GM23338 (cell line): ENCODE measurements at regions not wholly inside any gene's neighbourhood (a gene's known extent, or its start where the extent isn't known, plus 50 kb on each side); places are given as distances from the start of the nearest gene placed in this dataset.

ENCODE experiments used
- ATAC-seq: fragments of 200-7000 bp; cut with Tn5 transposase; 3 replicates; pipeline ENCODE4 v1.9.1; 2020
- DNase-seq: peaks from one replicate; pipeline ENCODE4 v3.0.0-alpha.2; 2015; ENCODE audit warnings: low spot score
- H2AFZ ChIP-seq: fragments of 200-600 bp; sonication (generic); 2 replicates; pipeline ENCODE4 v1.8.0; 2016; ENCODE audit warnings: antibody characterized with exemption, mild to moderate bottlenecking, moderate library complexity
- H3F3A ChIP-seq: fragments of 200-600 bp; sonication (generic); replicated peaks from 2 replicates; pipeline ENCODE4 v1.8.0; 2017; ENCODE audit warnings: antibody characterized with exemption, mixed run types, low read depth
- H3K27ac ChIP-seq: fragments of 200-600 bp; sonication (generic); 2 replicates; pipeline ENCODE4 v1.6.1; 2016; ENCODE audit warnings: low read depth
- H3K27me3 ChIP-seq: fragments of 200-600 bp; sonication (generic); 2 replicates; pipeline ENCODE4 v1.8.0; 2016; ENCODE audit warnings: mild to moderate bottlenecking, mixed run types, moderate library complexity; ENCODE audit not compliant: insufficient read depth
- H3K36me3 ChIP-seq: fragments of 200-600 bp; sonication (generic); 2 replicates; pipeline ENCODE4 v1.8.0; 2016; ENCODE audit warnings: mild to moderate bottlenecking; ENCODE audit not compliant: insufficient read depth
- H3K4me1 ChIP-seq: fragments of 200-600 bp; sonication (generic); 2 replicates; pipeline ENCODE4 v1.8.0; 2016; ENCODE audit warnings: mild to moderate bottlenecking, moderate library complexity; ENCODE audit not compliant: insufficient read depth
- H3K4me2 ChIP-seq: fragments of 200-600 bp; sonication (generic); 2 replicates; pipeline ENCODE4 v1.7.1; 2017; ENCODE audit warnings: mixed run types
- H3K4me3 ChIP-seq: fragments of 200-600 bp; sonication (generic); 2 replicates; pipeline ENCODE4 v1.6.1; 2016; ENCODE audit warnings: mixed run types
- H3K79me2 ChIP-seq: fragments of 200-600 bp; sonication (generic); replicated peaks from 2 replicates; pipeline ENCODE4 v1.8.0; 2017; ENCODE audit warnings: mild to moderate bottlenecking; ENCODE audit not compliant: insufficient read depth
- H3K9me2 ChIP-seq: fragments of 200-600 bp; sonication (generic); 2 replicates; pipeline ENCODE4 v1.8.0; 2017; ENCODE audit not compliant: insufficient read depth
- H4K20me1 ChIP-seq: fragments of 200-600 bp; sonication (generic); replicated peaks from 2 replicates; pipeline ENCODE4 v1.8.0; 2017; ENCODE audit warnings: mild to moderate bottlenecking; ENCODE audit not compliant: insufficient read depth
- H3K27ac Mint-ChIP-seq: 2 replicates; pipeline ENCODE4 v1.8.0; 2020; ENCODE audit warnings: inconsistent platforms, mild to moderate bottlenecking, moderate library complexity, mixed read lengths
- H3K27me3 Mint-ChIP-seq: 3 replicates; pipeline ENCODE4 v1.8.0; 2022; ENCODE audit warnings: low read depth, mild to moderate bottlenecking, moderate library complexity, mixed read lengths, inconsistent platforms; ENCODE audit not compliant: insufficient read depth, poor library complexity
- H3K36me3 Mint-ChIP-seq: 3 replicates; pipeline ENCODE4 v1.8.0; 2021; ENCODE audit warnings: low read depth, mild to moderate bottlenecking, inconsistent platforms, moderate library complexity, mixed read lengths
- H3K4me1 Mint-ChIP-seq: 3 replicates; pipeline ENCODE4 v1.8.0; 2020; ENCODE audit warnings: mild to moderate bottlenecking, inconsistent platforms, mixed read lengths
- H3K4me3 Mint-ChIP-seq: 3 replicates; pipeline ENCODE4 v1.8.0; 2021; ENCODE audit warnings: moderate library complexity, mild to moderate bottlenecking, inconsistent platforms, mixed read lengths
- H3K9me3 Mint-ChIP-seq: 3 replicates; pipeline ENCODE4 v1.8.0; 2020; ENCODE audit warnings: moderate library complexity, mild to moderate bottlenecking, inconsistent platforms, mixed read lengths
- EZH2 ChIP-seq: fragments of 200-600 bp; sonication (generic); IDR thresholded peaks from one replicate; pipeline ENCODE4 v1.8.0; 2017; ENCODE audit warnings: antibody characterized with exemption, mild to moderate bottlenecking, low read depth; ENCODE audit not compliant: unreplicated experiment
- EZH2phosphoT487 ChIP-seq: fragments of 200-600 bp; sonication (generic); IDR thresholded peaks from one replicate; pipeline ENCODE4 v1.8.1; 2018; ENCODE audit warnings: antibody characterized with exemption; ENCODE audit not compliant: unreplicated experiment
- JUNB ChIP-seq: IDR thresholded peaks from one replicate; pipeline ENCODE4 v1.6.1; 2016; ENCODE audit warnings: antibody characterized with exemption; ENCODE audit not compliant: unreplicated experiment
- NANOG ChIP-seq: IDR thresholded peaks from 2 replicates; pipeline ENCODE4 v1.6.1; 2016; ENCODE audit warnings: antibody characterized with exemption, borderline replicate concordance
- POLR2AphosphoS5 ChIP-seq: IDR thresholded peaks from 2 replicates; pipeline ENCODE4 v1.6.1; 2016; ENCODE audit warnings: antibody characterized with exemption, low read depth
- STAT1 ChIP-seq: IDR thresholded peaks from one replicate; pipeline ENCODE4 v1.6.1; 2016; ENCODE audit warnings: antibody characterized with exemption; ENCODE audit not compliant: unreplicated experiment
- ZNF114 ChIP-seq: fragments of 250-450 bp; sonication (Bioruptor Pico); IDR thresholded peaks from 2 replicates; pipeline ENCODE4 v1.5.0; 2020; ENCODE audit warnings: mild to moderate bottlenecking, moderate library complexity
- ZNF331 ChIP-seq: fragments of 250-450 bp; sonication (Bioruptor Pico); IDR thresholded peaks from 2 replicates; pipeline ENCODE4 v1.5.0; 2020; ENCODE audit warnings: low read depth, mild to moderate bottlenecking, moderate library complexity
- TF ChIP-seq, protein P1 (sequence below): IDR thresholded peaks from 2 replicates; pipeline ENCODE4 v1.6.1; 2016; ENCODE audit warnings: antibody characterized with exemption
- TF ChIP-seq, protein P2 (sequence below): IDR thresholded peaks from one replicate; pipeline ENCODE4 v1.6.1; 2018; ENCODE audit warnings: antibody characterized with exemption; ENCODE audit not compliant: unreplicated experiment
- TF ChIP-seq, protein P3 (sequence below), 2 experiments: fragments of 200-600 bp in 1 of 2; sonication (generic) in 1 of 2; conservative IDR thresholded peaks; 2 replicates each; pipeline versions ENCODE4 v1.5.1 to v1.6.1; 2016 to 2017; ENCODE audit warnings: antibody characterized with exemption in 2 of 2, low read depth in 2 of 2, mild to moderate bottlenecking in 2 of 2, moderate library complexity in 1 of 2
- TF ChIP-seq, protein P4 (sequence below): fragments of 250-450 bp; sonication (Bioruptor Pico); IDR thresholded peaks from 2 replicates; pipeline ENCODE4 v1.5.0; 2020; ENCODE audit warnings: mild to moderate bottlenecking, moderate library complexity

DNA sequence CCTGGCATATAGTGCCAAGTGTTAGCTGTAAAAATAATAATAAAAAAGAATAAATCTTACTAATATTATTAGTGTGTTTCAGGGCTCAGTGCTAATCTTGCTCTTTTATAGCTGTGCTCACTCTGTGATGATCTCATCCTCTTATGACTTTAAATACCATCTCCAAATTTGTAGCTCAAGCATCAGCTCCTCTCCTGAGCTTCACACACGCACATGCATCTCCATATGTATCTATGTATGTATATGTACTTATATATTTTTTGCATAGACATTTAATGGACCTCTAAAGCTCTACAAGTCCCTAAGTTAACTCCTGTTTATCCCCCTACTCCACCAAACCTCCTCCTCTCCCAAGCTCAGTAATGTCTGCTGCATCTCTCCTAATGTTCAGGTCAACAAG lies 170.8 kb upstream of the NR3C1 start:
- peaks cover 6% of the 10 kb centered on the region for H3K27me3 Mint-ChIP-seq
- no peaks in the 10 kb centered on the region for H3K36me3 Mint-ChIP-seq
- Histone ChIP-seq H3K4me3 (no peak overlapping the region), H3K79me2 (no peaks in the 10 kb centered on the region), H3K27ac (no peak overlapping the region), H2AFZ (no peak overlapping the region), H3K27me3 (no peaks in the 10 kb centered on the region), H3K9me2 (no peaks in the 10 kb centered on the region), H3K36me3 (no peaks in the 10 kb centered on the region), H4K20me1 (no peaks in the 10 kb centered on the region), H3K4me1 (no peaks in the 10 kb centered on the region), H3K4me2 (no peak overlapping the region), H3F3A (no peaks in the 10 kb centered on the region)
- no peak for ATAC-seq
- TF ChIP-seq POLR2AphosphoS5 (no peak), ZNF114 (CRISPR knock-in tag) (no peak), EZH2 (no peak), JUNB (no peak), STAT1 (no peak), NANOG (no peak), EZH2phosphoT487 (no peak), ZNF331 (CRISPR knock-in tag) (no peak)
- TF ChIP-seq, protein P1, sequence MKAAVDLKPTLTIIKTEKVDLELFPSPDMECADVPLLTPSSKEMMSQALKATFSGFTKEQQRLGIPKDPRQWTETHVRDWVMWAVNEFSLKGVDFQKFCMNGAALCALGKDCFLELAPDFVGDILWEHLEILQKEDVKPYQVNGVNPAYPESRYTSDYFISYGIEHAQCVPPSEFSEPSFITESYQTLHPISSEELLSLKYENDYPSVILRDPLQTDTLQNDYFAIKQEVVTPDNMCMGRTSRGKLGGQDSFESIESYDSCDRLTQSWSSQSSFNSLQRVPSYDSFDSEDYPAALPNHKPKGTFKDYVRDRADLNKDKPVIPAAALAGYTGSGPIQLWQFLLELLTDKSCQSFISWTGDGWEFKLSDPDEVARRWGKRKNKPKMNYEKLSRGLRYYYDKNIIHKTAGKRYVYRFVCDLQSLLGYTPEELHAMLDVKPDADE = no peak
- TF ChIP-seq, protein P2, sequence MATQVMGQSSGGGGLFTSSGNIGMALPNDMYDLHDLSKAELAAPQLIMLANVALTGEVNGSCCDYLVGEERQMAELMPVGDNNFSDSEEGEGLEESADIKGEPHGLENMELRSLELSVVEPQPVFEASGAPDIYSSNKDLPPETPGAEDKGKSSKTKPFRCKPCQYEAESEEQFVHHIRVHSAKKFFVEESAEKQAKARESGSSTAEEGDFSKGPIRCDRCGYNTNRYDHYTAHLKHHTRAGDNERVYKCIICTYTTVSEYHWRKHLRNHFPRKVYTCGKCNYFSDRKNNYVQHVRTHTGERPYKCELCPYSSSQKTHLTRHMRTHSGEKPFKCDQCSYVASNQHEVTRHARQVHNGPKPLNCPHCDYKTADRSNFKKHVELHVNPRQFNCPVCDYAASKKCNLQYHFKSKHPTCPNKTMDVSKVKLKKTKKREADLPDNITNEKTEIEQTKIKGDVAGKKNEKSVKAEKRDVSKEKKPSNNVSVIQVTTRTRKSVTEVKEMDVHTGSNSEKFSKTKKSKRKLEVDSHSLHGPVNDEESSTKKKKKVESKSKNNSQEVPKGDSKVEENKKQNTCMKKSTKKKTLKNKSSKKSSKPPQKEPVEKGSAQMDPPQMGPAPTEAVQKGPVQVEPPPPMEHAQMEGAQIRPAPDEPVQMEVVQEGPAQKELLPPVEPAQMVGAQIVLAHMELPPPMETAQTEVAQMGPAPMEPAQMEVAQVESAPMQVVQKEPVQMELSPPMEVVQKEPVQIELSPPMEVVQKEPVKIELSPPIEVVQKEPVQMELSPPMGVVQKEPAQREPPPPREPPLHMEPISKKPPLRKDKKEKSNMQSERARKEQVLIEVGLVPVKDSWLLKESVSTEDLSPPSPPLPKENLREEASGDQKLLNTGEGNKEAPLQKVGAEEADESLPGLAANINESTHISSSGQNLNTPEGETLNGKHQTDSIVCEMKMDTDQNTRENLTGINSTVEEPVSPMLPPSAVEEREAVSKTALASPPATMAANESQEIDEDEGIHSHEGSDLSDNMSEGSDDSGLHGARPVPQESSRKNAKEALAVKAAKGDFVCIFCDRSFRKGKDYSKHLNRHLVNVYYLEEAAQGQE = no peak
- TF ChIP-seq, protein P3, sequence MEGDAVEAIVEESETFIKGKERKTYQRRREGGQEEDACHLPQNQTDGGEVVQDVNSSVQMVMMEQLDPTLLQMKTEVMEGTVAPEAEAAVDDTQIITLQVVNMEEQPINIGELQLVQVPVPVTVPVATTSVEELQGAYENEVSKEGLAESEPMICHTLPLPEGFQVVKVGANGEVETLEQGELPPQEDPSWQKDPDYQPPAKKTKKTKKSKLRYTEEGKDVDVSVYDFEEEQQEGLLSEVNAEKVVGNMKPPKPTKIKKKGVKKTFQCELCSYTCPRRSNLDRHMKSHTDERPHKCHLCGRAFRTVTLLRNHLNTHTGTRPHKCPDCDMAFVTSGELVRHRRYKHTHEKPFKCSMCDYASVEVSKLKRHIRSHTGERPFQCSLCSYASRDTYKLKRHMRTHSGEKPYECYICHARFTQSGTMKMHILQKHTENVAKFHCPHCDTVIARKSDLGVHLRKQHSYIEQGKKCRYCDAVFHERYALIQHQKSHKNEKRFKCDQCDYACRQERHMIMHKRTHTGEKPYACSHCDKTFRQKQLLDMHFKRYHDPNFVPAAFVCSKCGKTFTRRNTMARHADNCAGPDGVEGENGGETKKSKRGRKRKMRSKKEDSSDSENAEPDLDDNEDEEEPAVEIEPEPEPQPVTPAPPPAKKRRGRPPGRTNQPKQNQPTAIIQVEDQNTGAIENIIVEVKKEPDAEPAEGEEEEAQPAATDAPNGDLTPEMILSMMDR (conservative IDR thresholded peaks at IDR 0.05; ENCODE audit: low read depth in 2 of 2) = no peak
- TF ChIP-seq, protein P4, sequence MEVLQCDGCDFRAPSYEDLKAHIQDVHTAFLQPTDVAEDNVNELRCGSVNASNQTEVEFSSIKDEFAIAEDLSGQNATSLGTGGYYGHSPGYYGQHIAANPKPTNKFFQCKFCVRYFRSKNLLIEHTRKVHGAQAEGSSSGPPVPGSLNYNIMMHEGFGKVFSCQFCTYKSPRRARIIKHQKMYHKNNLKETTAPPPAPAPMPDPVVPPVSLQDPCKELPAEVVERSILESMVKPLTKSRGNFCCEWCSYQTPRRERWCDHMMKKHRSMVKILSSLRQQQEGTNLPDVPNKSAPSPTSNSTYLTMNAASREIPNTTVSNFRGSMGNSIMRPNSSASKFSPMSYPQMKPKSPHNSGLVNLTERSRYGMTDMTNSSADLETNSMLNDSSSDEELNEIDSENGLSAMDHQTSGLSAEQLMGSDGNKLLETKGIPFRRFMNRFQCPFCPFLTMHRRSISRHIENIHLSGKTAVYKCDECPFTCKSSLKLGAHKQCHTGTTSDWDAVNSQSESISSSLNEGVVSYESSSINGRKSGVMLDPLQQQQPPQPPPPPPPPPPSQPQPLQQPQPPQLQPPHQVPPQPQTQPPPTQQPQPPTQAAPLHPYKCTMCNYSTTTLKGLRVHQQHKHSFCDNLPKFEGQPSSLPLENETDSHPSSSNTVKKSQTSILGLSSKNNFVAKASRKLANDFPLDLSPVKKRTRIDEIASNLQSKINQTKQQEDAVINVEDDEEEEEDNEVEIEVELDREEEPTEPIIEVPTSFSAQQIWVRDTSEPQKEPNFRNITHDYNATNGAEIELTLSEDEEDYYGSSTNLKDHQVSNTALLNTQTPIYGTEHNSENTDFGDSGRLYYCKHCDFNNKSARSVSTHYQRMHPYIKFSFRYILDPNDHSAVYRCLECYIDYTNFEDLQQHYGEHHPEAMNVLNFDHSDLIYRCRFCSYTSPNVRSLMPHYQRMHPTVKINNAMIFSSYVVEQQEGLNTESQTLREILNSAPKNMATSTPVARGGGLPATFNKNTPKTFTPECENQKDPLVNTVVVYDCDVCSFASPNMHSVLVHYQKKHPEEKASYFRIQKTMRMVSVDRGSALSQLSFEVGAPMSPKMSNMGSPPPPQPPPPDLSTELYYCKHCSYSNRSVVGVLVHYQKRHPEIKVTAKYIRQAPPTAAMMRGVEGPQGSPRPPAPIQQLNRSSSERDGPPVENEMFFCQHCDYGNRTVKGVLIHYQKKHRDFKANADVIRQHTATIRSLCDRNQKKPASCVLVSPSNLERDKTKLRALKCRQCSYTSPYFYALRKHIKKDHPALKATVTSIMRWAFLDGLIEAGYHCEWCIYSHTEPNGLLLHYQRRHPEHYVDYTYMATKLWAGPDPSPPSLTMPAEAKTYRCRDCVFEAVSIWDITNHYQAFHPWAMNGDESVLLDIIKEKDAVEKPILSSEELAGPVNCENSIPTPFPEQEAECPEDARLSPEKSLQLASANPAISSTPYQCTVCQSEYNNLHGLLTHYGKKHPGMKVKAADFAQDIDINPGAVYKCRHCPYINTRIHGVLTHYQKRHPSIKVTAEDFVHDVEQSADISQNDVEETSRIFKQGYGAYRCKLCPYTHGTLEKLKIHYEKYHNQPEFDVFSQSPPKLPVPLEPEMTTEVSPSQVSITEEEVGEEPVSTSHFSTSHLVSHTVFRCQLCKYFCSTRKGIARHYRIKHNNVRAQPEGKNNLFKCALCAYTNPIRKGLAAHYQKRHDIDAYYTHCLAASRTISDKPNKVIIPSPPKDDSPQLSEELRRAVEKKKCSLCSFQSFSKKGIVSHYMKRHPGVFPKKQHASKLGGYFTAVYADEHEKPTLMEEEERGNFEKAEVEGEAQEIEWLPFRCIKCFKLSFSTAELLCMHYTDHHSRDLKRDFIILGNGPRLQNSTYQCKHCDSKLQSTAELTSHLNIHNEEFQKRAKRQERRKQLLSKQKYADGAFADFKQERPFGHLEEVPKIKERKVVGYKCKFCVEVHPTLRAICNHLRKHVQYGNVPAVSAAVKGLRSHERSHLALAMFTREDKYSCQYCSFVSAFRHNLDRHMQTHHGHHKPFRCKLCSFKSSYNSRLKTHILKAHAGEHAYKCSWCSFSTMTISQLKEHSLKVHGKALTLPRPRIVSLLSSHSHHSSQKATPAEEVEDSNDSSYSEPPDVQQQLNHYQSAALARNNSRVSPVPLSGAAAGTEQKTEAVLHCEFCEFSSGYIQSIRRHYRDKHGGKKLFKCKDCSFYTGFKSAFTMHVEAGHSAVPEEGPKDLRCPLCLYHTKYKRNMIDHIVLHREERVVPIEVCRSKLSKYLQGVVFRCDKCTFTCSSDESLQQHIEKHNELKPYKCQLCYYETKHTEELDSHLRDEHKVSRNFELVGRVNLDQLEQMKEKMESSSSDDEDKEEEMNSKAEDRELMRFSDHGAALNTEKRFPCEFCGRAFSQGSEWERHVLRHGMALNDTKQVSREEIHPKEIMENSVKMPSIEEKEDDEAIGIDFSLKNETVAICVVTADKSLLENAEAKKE = no peak
- H3K27ac Mint-ChIP-seq = no peak overlapping the region
- no peaks in the 10 kb centered on the region for H3K9me3 Mint-ChIP-seq
- no peak for DNase-seq
- H3K4me3 Mint-ChIP-seq = no peak overlapping the region
- no peaks in the 10 kb centered on the region for H3K4me1 Mint-ChIP-seq
